ENCODE measurements at regions not wholly inside any gene's neighbourhood (a gene's known extent, or its start where the extent isn't known, plus 50 kb on each side); places are given as distances from the start of the nearest gene placed in this dataset.

- no peak for TF ChIP-seq CTCF (IDR thresholded peaks at IDR 0.05; ENCODE audit: borderline replicate concordance, insufficient read depth, low read depth, low read length)
- no peak overlapping the region for H3K4me3 ChIP-seq (ENCODE audit: low read depth, low read length)
Measured at GRCh38 chr10:61302124-61302523, 151.1 kb downstream of the TMEM26 start.

GRCh38 chr10:61301575-61301974 lies 151.6 kb downstream of the TMEM26 start:
- H3K4me3 ChIP-seq (ENCODE audit: low read depth, low read length) = no peak overlapping the region
- TF ChIP-seq CTCF (IDR thresholded peaks at IDR 0.05; ENCODE audit: borderline replicate concordance, insufficient read depth, low read depth, low read length) = no peak

- no peak for TF ChIP-seq CTCF (IDR thresholded peaks at IDR 0.05; ENCODE audit: borderline replicate concordance, insufficient read depth, low read depth, low read length)
- H3K4me3 ChIP-seq (ENCODE audit: low read depth, low read length) = no peak overlapping the region
Measured at GRCh38 chr10:61299841-61300240, 153.3 kb downstream of the TMEM26 start.

- H3K4me3 ChIP-seq (ENCODE audit: low read depth, low read length) = no peak overlapping the region
- TF ChIP-seq CTCF (IDR thresholded peaks at IDR 0.05; ENCODE audit: borderline replicate concordance, insufficient read depth, low read depth, low read length) = no peak
Measured at GRCh38 chr10:61299156-61299555, 154.0 kb downstream of the TMEM26 start.

GRCh38 chr10:61298194-61298593 lies 155.0 kb downstream of the TMEM26 start:
- no peak for TF ChIP-seq CTCF (IDR thresholded peaks at IDR 0.05; ENCODE audit: borderline replicate concordance, insufficient read depth, low read depth, low read length)
- H3K4me3 ChIP-seq (ENCODE audit: low read depth, low read length) = no peak overlapping the region

GRCh38 chr10:61296161-61296560 lies 157.0 kb downstream of the TMEM26 start:
- H3K4me3 ChIP-seq (ENCODE audit: low read depth, low read length) = no peak overlapping the region
- no peak for TF ChIP-seq CTCF (IDR thresholded peaks at IDR 0.05; ENCODE audit: borderline replicate concordance, insufficient read depth, low read depth, low read length)

GRCh38 chr10:61294131-61294530 lies 159.1 kb downstream of the TMEM26 start:
- H3K4me3 ChIP-seq (ENCODE audit: low read depth, low read length) = no peak overlapping the region
- TF ChIP-seq CTCF (IDR thresholded peaks at IDR 0.05; ENCODE audit: borderline replicate concordance, insufficient read depth, low read depth, low read length) = no peak

Data from GM12875 (cell line).